ENCODE measurements at regions not wholly inside any gene's neighbourhood (a gene's known extent, or its start where the extent isn't known, plus 50 kb on each side); places are given as distances from the start of the nearest gene placed in this dataset.
"Not testable (repeated sequence)": the region's sequence is repeated elsewhere in the genome, so short reads cannot be mapped to it uniquely, and the experiment has no call there.

- DNase-seq: no peak
Observed at GRCh38 chr2:64799592-64800252, 146.0 kb upstream of the SERTAD2 start.

- no peak for DNase-seq
Observed at GRCh38 chr2:64803776-64804175, 150.1 kb upstream of the SERTAD2 start.

GRCh38 chr2:64804651-64805050, 150.9 kb upstream of the SERTAD2 start:
- no peak for DNase-seq

- peak; percentile 37 for DNase-seq
Observed at GRCh38 chr2:64807417-64807816, 153.7 kb upstream of the SERTAD2 start.

GRCh38 chr2:64808092-64808491, 154.4 kb upstream of the SERTAD2 start:
- no peak for DNase-seq

- no peak for DNase-seq
Observed at GRCh38 chr2:64808754-64809153, 155.0 kb upstream of the SERTAD2 start.

GRCh38 chr2:64809216-64809615, 155.5 kb upstream of the SERTAD2 start:
- DNase-seq: no peak

- no peak for DNase-seq
Observed at GRCh38 chr2:64812285-64812684, 158.6 kb upstream of the SERTAD2 start.

- DNase-seq: no peak
Observed at GRCh38 chr2:64814007-64814406, 160.3 kb upstream of the SERTAD2 start.

- not testable (repeated sequence) for DNase-seq
Observed at GRCh38 chr2:64816526-64816925, 162.8 kb upstream of the SERTAD2 start.

GRCh38 chr2:64817453-64817852, 163.7 kb upstream of the SERTAD2 start:
- no peak for DNase-seq

- DNase-seq: no peak
Observed at GRCh38 chr2:64818664-64819060, 164.9 kb upstream of the SERTAD2 start.

GRCh38 chr2:64819361-64819760, 165.6 kb upstream of the SERTAD2 start:
- DNase-seq: no peak

- peak; percentile 54 for DNase-seq
Observed at GRCh38 chr2:64819774-64820688, 166.3 kb upstream of the SERTAD2 start.

GRCh38 chr2:64820901-64821300, 167.2 kb upstream of the SERTAD2 start:
- no peak for DNase-seq

- no peak for DNase-seq
Observed at GRCh38 chr2:64823794-64824193, 165.4 kb upstream of the SLC1A4 start.

- no peak for DNase-seq
Observed at GRCh38 chr2:64825831-64826491, 163.2 kb upstream of the SLC1A4 start.

- DNase-seq: no peak
Observed at GRCh38 chr2:64826703-64827102, 162.5 kb upstream of the SLC1A4 start.

- no peak for DNase-seq
Observed at GRCh38 chr2:64828261-64828660, 160.9 kb upstream of the SLC1A4 start.

GRCh38 chr2:64829525-64829924, 159.7 kb upstream of the SLC1A4 start:
- DNase-seq: no peak

GRCh38 chr2:64831134-64831976, 157.8 kb upstream of the SLC1A4 start:
- peak; percentile 83 for DNase-seq

- DNase-seq: no peak
Observed at GRCh38 chr2:64831977-64832328, 157.2 kb upstream of the SLC1A4 start.

- DNase-seq: no peak
Observed at GRCh38 chr2:64832936-64833335, 156.3 kb upstream of the SLC1A4 start.

Data from activated CD8-positive, alpha-beta memory T cell treated with anti-CD3 and anti-CD28 coated beads, Interleukin-2, amount 50 U/mL, for 4 hours (primary cell).